Liver (tissue), 3 donors: ENCODE measurements at regions not wholly inside any gene's neighbourhood (a gene's known extent, or its start where the extent isn't known, plus 50 kb on each side); places are given as distances from the start of the nearest gene placed in this dataset.

Experiments
- ATF3 ChIP-seq: IDR thresholded peaks from 2 replicates; pipeline ENCODE4 v1.6.1; 2016; ENCODE audit warnings: antibody characterized with exemption
- CTCF ChIP-seq: fragments of 150-350 bp; IDR thresholded peaks from 2 replicates; pipeline ENCODE4 v1.5.1; 2017; ENCODE audit warnings: improper control_type of control experiment, low read depth, low read length; ENCODE audit not compliant: missing input control
- EGR1 ChIP-seq, 2 donors: IDR thresholded peaks; 2 replicates each; pipeline ENCODE4 v1.6.1; 2016 to 2018; ENCODE audit warnings: antibody characterized with exemption in 2 of 2, low read depth in 2 of 2
- FOXA2 ChIP-seq: IDR thresholded peaks from 2 replicates; pipeline ENCODE4 v1.6.1; 2016; ENCODE audit warnings: antibody characterized with exemption
- GABPA ChIP-seq, 2 donors: IDR thresholded peaks in 1 of 2; conservative IDR thresholded peaks in 1 of 2; 2 replicates each; pipeline ENCODE4 v1.6.1; 2016; ENCODE audit warnings: antibody characterized with exemption in 2 of 2, mild to moderate bottlenecking in 1 of 2, moderate library complexity in 1 of 2
- MAX ChIP-seq: IDR thresholded peaks from 2 replicates; pipeline ENCODE4 v1.6.1; 2016; ENCODE audit warnings: antibody characterized with exemption
- NR2F2 ChIP-seq: IDR thresholded peaks from 2 replicates; pipeline ENCODE4 v1.6.1; 2016; ENCODE audit warnings: antibody characterized with exemption
- RAD21 ChIP-seq, 2 donors: IDR thresholded peaks; 2 replicates each; pipeline ENCODE4 v1.6.1; 2016; ENCODE audit warnings: antibody characterized with exemption in 2 of 2, mild to moderate bottlenecking in 2 of 2
- REST ChIP-seq: IDR thresholded peaks from 2 replicates; pipeline ENCODE4 v1.6.1; 2016; ENCODE audit warnings: antibody characterized with exemption, mild to moderate bottlenecking
- SP1 ChIP-seq: IDR thresholded peaks from 2 replicates; pipeline ENCODE4 v1.6.1; 2018; ENCODE audit warnings: antibody characterized with exemption, mild to moderate bottlenecking
- TAF1 ChIP-seq: conservative IDR thresholded peaks from 2 replicates; pipeline ENCODE4 v1.6.1; 2016; ENCODE audit warnings: antibody characterized with exemption, mild to moderate bottlenecking
- YY1 ChIP-seq: IDR thresholded peaks from 2 replicates; pipeline ENCODE4 v1.6.1; 2016; ENCODE audit warnings: antibody characterized with exemption, mild to moderate bottlenecking
- donor health status: healthy.
- donor health status: healthy.

- no peak for TF ChIP-seq CTCF
- TF ChIP-seq MAX: no peak
- TF ChIP-seq ATF3: no peak
- no peak for TF ChIP-seq FOXA2
- no peak for TF ChIP-seq YY1
- TF ChIP-seq SP1: no peak
- TF ChIP-seq REST: no peak
- no peak for TF ChIP-seq GABPA (IDR thresholded peaks at IDR 0.05 in 1 of 2, conservative IDR thresholded peaks at IDR 0.05 in 1 of 2)
- no peak for TF ChIP-seq RAD21 (IDR thresholded peaks at IDR 0.05)
- TF ChIP-seq TAF1: no peak
- TF ChIP-seq NR2F2: no peak
- no peak for TF ChIP-seq EGR1 (IDR thresholded peaks at IDR 0.05; ENCODE audit: low read depth in 2 of 2)
Observed at GRCh38 chr5:93677359-93677891, 64.0 kb downstream of the POU5F2 start.
